GM12878 (cell line): ENCODE measurements at regions not wholly inside any gene's neighbourhood (a gene's known extent, or its start where the extent isn't known, plus 50 kb on each side); places are given as distances from the start of the nearest gene placed in this dataset.

ENCODE experiments used
- ATAC-seq: fragments of 200-7000 bp; cut with Tn5 transposase; 3 replicates; pipeline ENCODE4 v1.9.1; 2020; ENCODE audit warnings: mild to moderate bottlenecking, moderate library complexity
- BruUV-seq: library from RNA; stranded (reverse); fragments of 400-500 nt; replicated peaks from 2 replicates; lab custom pipeline; 2021; lab: Mats Ljungman, UMichigan
- CTCF ChIA-PET: fragments of 300-600 bp; sonication (Branson Sonifier 250); formaldehyde crosslinking; extraction: SDS; loops from one replicate; lab custom pipeline; 2021; ENCODE audit warnings: inconsistent platforms; lab: Yijun Ruan, JAX
- POLR2A ChIA-PET: fragments of 350-600 bp; formaldehyde crosslinking; extraction: SDS; loops from one replicate; lab custom pipeline; 2021; ENCODE audit warnings: inconsistent platforms; lab: Charles Lee
- RAD21 ChIA-PET: fragments of 300-600 bp; sonication (Branson Sonifier 250); formaldehyde crosslinking; loops from one replicate; lab custom pipeline; 2023; ENCODE audit warnings: antibody characterized with exemption; ENCODE audit not compliant: unreplicated experiment; lab: Charles Lee
- SMC1A ChIA-PET: fragments of 300-600 bp; sonication (Branson Sonifier 250); formaldehyde crosslinking; loops from one replicate; lab custom pipeline; 2023; ENCODE audit not compliant: unreplicated experiment, uncharacterized antibody; lab: Charles Lee
- DNase-seq: peaks from one replicate; pipeline ENCODE4 v3.0.0-alpha.2; 2011; ENCODE audit warnings: low read depth, low spot score
- FAIRE-seq: peaks from 3 replicates; lab custom pipeline; 2011; peaks lifted over from hg19 to GRCh38; lab: Jason Lieb, UNC
- H2AFZ ChIP-seq: 2 replicates; pipeline ENCODE4 v1.6.0; 2011; ENCODE audit warnings: low read depth, low read length, control low read depth; ENCODE audit not compliant: control insufficient read depth
- H3K27ac ChIP-seq: 2 replicates; pipeline ENCODE4 v1.5.1; 2011; ENCODE audit warnings: control low read depth; ENCODE audit not compliant: control insufficient read depth, insufficient read depth
- H3K27me3 ChIP-seq, 2 experiments: replicated peaks in 1 of 2; 2 replicates each; pipeline versions ENCODE4 v1.6.0 to v1.6.1; 2011; ENCODE audit warnings: low read length in 1 of 2; ENCODE audit not compliant: control insufficient read depth in 2 of 2, insufficient read depth in 2 of 2
- H3K36me3 ChIP-seq, 2 experiments: 2 replicates each; pipeline ENCODE4 v1.5.1; 2011; ENCODE audit warnings: low read length in 1 of 2; ENCODE audit not compliant: control insufficient read depth in 2 of 2, insufficient read depth in 2 of 2
- H3K4me1 ChIP-seq: 2 replicates; pipeline ENCODE4 v1.6.1; 2011; ENCODE audit warnings: mild to moderate bottlenecking, low read length, moderate library complexity, mixed read lengths; ENCODE audit not compliant: control insufficient read depth, insufficient read depth
- H3K4me2 ChIP-seq: 2 replicates; pipeline ENCODE4 v1.6.0; 2011; ENCODE audit warnings: control low read depth; ENCODE audit not compliant: control insufficient read depth, insufficient read depth
- H3K4me3 ChIP-seq: fragments of 200-600 bp; sonication (generic); 2 replicates; pipeline ENCODE4 v1.5.1; 2016
- H3K79me2 ChIP-seq: 2 replicates; pipeline ENCODE4 v1.6.0; 2011; ENCODE audit warnings: low read length; ENCODE audit not compliant: control insufficient read depth, insufficient read depth
- H3K9ac ChIP-seq: 2 replicates; pipeline ENCODE4 v1.8.0; 2011; ENCODE audit warnings: low read length, control low read depth, mixed read lengths; ENCODE audit not compliant: control insufficient read depth, insufficient read depth
- H3K9me3 ChIP-seq: replicated peaks from 3 replicates; pipeline ENCODE4 v1.5.1; 2011; ENCODE audit warnings: mild to moderate bottlenecking, low read length; ENCODE audit not compliant: control insufficient read depth, insufficient read depth
- H4K20me1 ChIP-seq: 2 replicates; pipeline ENCODE4 v1.6.0; 2011; ENCODE audit not compliant: control insufficient read depth, insufficient read depth
- ASH2L ChIP-seq: fragments of 300-600, 200-600 bp; sonication (generic); IDR thresholded peaks from 2 replicates; pipeline ENCODE4 v1.6.1; 2017; ENCODE audit warnings: low read depth, mild to moderate bottlenecking, borderline replicate concordance
- CEBPB ChIP-seq, 2 experiments: fragments of 150-350 bp in 1 of 2; IDR thresholded peaks; 2 replicates each; pipeline ENCODE4 v1.6.1; 2012 to 2014; ENCODE audit warnings: low read depth in 2 of 2, low read length in 2 of 2, borderline replicate concordance in 1 of 2, inconsistent platforms in 1 of 2
- KLF5 ChIP-seq: fragments of 450-650 bp; IDR thresholded peaks from 2 replicates; pipeline ENCODE4 v1.6.1; 2014; ENCODE audit warnings: mild to moderate bottlenecking; ENCODE audit not compliant: partially characterized antibody
- MEF2A ChIP-seq: IDR thresholded peaks from 2 replicates; pipeline ENCODE4 v1.6.1; 2011; ENCODE audit warnings: low read depth, mild to moderate bottlenecking, low read length, moderate library complexity; ENCODE audit not compliant: insufficient read depth
- PAX5 ChIP-seq: IDR thresholded peaks from 2 replicates; pipeline ENCODE4 v1.6.1; 2011; ENCODE audit warnings: low read depth, low read length, borderline replicate concordance
- SRF ChIP-seq, 2 experiments: IDR thresholded peaks; 2 replicates each; pipeline ENCODE4 v1.6.1; 2011; ENCODE audit warnings: low read depth in 2 of 2, low read length in 2 of 2, mild to moderate bottlenecking in 1 of 2, moderate library complexity in 1 of 2
- ZNF274 ChIP-seq: IDR thresholded peaks from one replicate; pipeline ENCODE4 v1.8.0; 2011; ENCODE audit not compliant: insufficient read length, insufficient read depth
- WGBS: methylation state at CpG from one replicate; pipeline ENCODE4 v1.1.6; 2016; ENCODE audit warnings: low lambda C conversion rate; ENCODE audit not compliant: insufficient replicate concordance, insufficient coverage; ENCODE audit errors: missing lambda C conversion rate; 5-methylcytosine and 5-hydroxymethylcytosine counted together
- in situ Hi-C: fragments of 300-500 bp; cut with MboI; formaldehyde crosslinking; loops from 9 replicates; pipeline ENCODE4 v1.14.3; 2018; ENCODE audit warnings: mixed read lengths
- intact Hi-C: fragments of 100-400 bp; cut with micrococcal nuclease; formaldehyde crosslinking; loops from one replicate; pipeline ENCODE4 v1.14.2; 2022; ENCODE audit not compliant: unreplicated experiment
- TF ChIP-seq, protein P1 (sequence below), 3 experiments: IDR thresholded peaks in 2 of 3; conservative IDR thresholded peaks in 1 of 3; 2 replicates each; pipeline ENCODE4 v1.5.1; 2011; ENCODE audit warnings: low read depth in 3 of 3, low read length in 3 of 3, mild to moderate bottlenecking in 3 of 3, control low read depth in 2 of 3, moderate library complexity in 2 of 3, inconsistent platforms in 1 of 3, mixed read lengths in 1 of 3; ENCODE audit not compliant: control insufficient read depth in 2 of 3, insufficient read depth in 1 of 3; ENCODE audit errors: extremely low read depth in 1 of 3
- TF ChIP-seq, protein P2 (sequence below): IDR thresholded peaks from 2 replicates; pipeline ENCODE4 v1.6.1; 2012; ENCODE audit warnings: low read depth, low read length, improper control_type of control experiment

DNA sequence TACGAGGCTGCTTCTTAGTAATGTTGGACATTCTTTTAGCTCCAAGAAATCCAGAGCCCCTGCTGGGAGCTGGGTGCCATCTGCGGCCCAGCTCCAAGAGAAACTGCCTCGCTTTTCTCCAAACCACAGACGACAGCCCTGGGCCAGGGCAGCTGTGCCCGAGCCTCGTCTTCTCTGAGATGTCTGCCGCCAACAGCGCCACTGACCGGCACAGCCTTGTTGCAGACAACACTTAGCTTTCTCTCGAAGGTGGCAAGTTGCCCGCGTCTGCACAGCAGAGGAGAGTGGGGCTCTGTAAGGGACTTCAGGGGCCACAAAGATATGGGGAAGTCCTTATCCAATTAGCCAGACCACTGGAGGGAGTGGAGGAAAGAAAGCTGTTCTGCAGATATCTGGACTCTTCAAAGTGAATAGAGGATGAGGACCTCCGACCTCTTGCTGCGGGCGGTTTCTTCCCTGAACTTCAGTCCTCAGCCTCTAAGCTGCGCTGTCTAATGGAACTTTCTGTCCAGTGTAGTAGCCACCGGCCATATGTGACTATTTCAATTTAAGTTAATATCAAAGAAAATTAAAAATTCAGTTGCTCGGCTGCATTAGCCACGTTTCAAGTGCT lies 63.9 kb upstream of the DISP3 start:
- no TSS peak for BruUV-seq
- in situ Hi-C loops: no loop called here
- 48% methylated on average over 19 of the region's 19 CpGs for WGBS
- POLR2A ChIA-PET: no interaction called here
- no peaks in the 10 kb centered on the region for H3K4me1 ChIP-seq
- H3K79me2 ChIP-seq: no peaks in the 10 kb centered on the region
- CTCF ChIA-PET: no interaction called here
- no peak overlapping the region for H3K4me2 ChIP-seq
- RAD21 ChIA-PET: no interaction called here
- H2AFZ ChIP-seq: no peak overlapping the region
- no peaks in the 10 kb centered on the region; the same call in 2 of the 3 replicates for H3K9me3 ChIP-seq
- no peak overlapping the region for H3K27ac ChIP-seq
- H3K27me3 ChIP-seq: peaks cover 4 to 5% of the 10 kb centered on the region in 2 experiments; a peak in 3 of 4 replicates
- DNase-seq (no peak), FAIRE-seq (no peak), ATAC-seq (no peak)
- SMC1A ChIA-PET: interaction anchor here (0.6 kb wide), 1 partner anchor 45 kb away, joined by 3 read pairs; no protein-coding TSS in a partner anchor
- no peak overlapping the region for H3K4me3 ChIP-seq
- no peak overlapping the region for H3K9ac ChIP-seq
- intact Hi-C loops: no loop called here
- H4K20me1 ChIP-seq: no peaks in the 10 kb centered on the region
- no peaks in the 10 kb centered on the region for H3K36me3 ChIP-seq
- no peak for TF ChIP-seq KLF5
- TF ChIP-seq MEF2A: no peak
- TF ChIP-seq PAX5: no peak
- no peak for TF ChIP-seq ASH2L
- no peak for TF ChIP-seq CEBPB (IDR thresholded peaks at IDR 0.05; ENCODE audit: borderline replicate concordance in 1 of 2, low read depth in 2 of 2, low read length in 2 of 2)
- TF ChIP-seq, protein P1, sequence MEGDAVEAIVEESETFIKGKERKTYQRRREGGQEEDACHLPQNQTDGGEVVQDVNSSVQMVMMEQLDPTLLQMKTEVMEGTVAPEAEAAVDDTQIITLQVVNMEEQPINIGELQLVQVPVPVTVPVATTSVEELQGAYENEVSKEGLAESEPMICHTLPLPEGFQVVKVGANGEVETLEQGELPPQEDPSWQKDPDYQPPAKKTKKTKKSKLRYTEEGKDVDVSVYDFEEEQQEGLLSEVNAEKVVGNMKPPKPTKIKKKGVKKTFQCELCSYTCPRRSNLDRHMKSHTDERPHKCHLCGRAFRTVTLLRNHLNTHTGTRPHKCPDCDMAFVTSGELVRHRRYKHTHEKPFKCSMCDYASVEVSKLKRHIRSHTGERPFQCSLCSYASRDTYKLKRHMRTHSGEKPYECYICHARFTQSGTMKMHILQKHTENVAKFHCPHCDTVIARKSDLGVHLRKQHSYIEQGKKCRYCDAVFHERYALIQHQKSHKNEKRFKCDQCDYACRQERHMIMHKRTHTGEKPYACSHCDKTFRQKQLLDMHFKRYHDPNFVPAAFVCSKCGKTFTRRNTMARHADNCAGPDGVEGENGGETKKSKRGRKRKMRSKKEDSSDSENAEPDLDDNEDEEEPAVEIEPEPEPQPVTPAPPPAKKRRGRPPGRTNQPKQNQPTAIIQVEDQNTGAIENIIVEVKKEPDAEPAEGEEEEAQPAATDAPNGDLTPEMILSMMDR (IDR thresholded peaks at IDR 0.05 in 2 of 3, conservative IDR thresholded peaks at IDR 0.05 in 1 of 3; ENCODE audit: control insufficient read depth in 2 of 3, extremely low read depth in 1 of 3, insufficient read depth in 1 of 3, low read depth in 3 of 3, low read length in 3 of 3): no peak
- TF ChIP-seq ZNF274: no peak
- TF ChIP-seq, protein P2, sequence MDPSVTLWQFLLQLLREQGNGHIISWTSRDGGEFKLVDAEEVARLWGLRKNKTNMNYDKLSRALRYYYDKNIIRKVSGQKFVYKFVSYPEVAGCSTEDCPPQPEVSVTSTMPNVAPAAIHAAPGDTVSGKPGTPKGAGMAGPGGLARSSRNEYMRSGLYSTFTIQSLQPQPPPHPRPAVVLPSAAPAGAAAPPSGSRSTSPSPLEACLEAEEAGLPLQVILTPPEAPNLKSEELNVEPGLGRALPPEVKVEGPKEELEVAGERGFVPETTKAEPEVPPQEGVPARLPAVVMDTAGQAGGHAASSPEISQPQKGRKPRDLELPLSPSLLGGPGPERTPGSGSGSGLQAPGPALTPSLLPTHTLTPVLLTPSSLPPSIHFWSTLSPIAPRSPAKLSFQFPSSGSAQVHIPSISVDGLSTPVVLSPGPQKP: no peak
- no peak for TF ChIP-seq SRF (IDR thresholded peaks at IDR 0.05; ENCODE audit: low read depth in 2 of 2, low read length in 2 of 2)
